Upper lobe of left lung (tissue), 4 donors: ENCODE measurements at regions not wholly inside any gene's neighbourhood (a gene's known extent, or its start where the extent isn't known, plus 50 kb on each side); places are given as distances from the start of the nearest gene placed in this dataset.

Source experiments
- CTCF ChIP-seq, 6 experiments: fragments of 450-650 bp in 4 of 6; fragments of 200-600 bp in 2 of 6; sonication (generic) in 2 of 6; IDR thresholded peaks; one replicate each; pipeline ENCODE4 v1.5.1; 2016 to 2019; ENCODE audit warnings: antibody characterized with exemption in 6 of 6
- POLR2A ChIP-seq, 4 donors: fragments of 450-650 bp; IDR thresholded peaks; one replicate each; pipeline ENCODE4 v1.5.1; 2016 to 2017; ENCODE audit warnings: antibody characterized with exemption in 4 of 4, mild to moderate bottlenecking in 2 of 4

GRCh38 chr6:97689078-97689754, 406.2 kb upstream of the MMS22L start:
- TF ChIP-seq CTCF (IDR thresholded peaks at IDR 0.05) (no peak), POLR2A (IDR thresholded peaks at IDR 0.05) (no peak)
